Calu3 (cell line): ENCODE measurements at regions not wholly inside any gene's neighbourhood (a gene's known extent, or its start where the extent isn't known, plus 50 kb on each side); places are given as distances from the start of the nearest gene placed in this dataset.
A peak's percentile ranks its signal among the peaks of the same experiment; 100 is the strongest.

Experiments
- BruUV-seq: library from RNA; stranded (reverse); fragments of 400-500 nt; replicated peaks from 2 replicates; lab custom pipeline; 2021; lab: Mats Ljungman, UMichigan
- CTCF ChIA-PET: fragments of 300-600 bp; sonication (Branson Sonifier 250); formaldehyde crosslinking; loops from one replicate; lab custom pipeline; 2022; ENCODE audit warnings: antibody characterized with exemption; lab: Charles Lee
- DNase-seq: peaks from one replicate; pipeline ENCODE4 v3.0.0; 2022
- H3K27ac Mint-ChIP-seq: one replicate; pipeline ENCODE4 v1.8.0; 2022; ENCODE audit warnings: mixed read lengths; ENCODE audit not compliant: unreplicated experiment
- H3K27me3 Mint-ChIP-seq: one replicate; pipeline ENCODE4 v1.8.0; 2022; ENCODE audit warnings: mixed read lengths; ENCODE audit not compliant: unreplicated experiment
- H3K36me3 Mint-ChIP-seq: one replicate; pipeline ENCODE4 v1.8.0; 2022; ENCODE audit warnings: mild to moderate bottlenecking, moderate library complexity, mixed read lengths; ENCODE audit not compliant: insufficient read depth, unreplicated experiment
- H3K4me1 Mint-ChIP-seq: one replicate; pipeline ENCODE4 v1.8.0; 2022; ENCODE audit warnings: mild to moderate bottlenecking, low read depth, mixed read lengths; ENCODE audit not compliant: unreplicated experiment
- H3K4me3 Mint-ChIP-seq: one replicate; pipeline ENCODE4 v1.8.0; 2022; ENCODE audit warnings: mild to moderate bottlenecking, low read depth, moderate library complexity, mixed read lengths; ENCODE audit not compliant: unreplicated experiment
- H3K9me3 Mint-ChIP-seq: one replicate; pipeline ENCODE4 v1.8.0; 2022; ENCODE audit warnings: low read depth, mixed read lengths; ENCODE audit not compliant: unreplicated experiment
- intact Hi-C: fragments of 100-400 bp; cut with micrococcal nuclease; formaldehyde crosslinking; loops from one replicate; pipeline ENCODE4 v1.10.0; 2022; ENCODE audit not compliant: unreplicated experiment
- TF ChIP-seq, protein P1 (sequence below): fragments of 200-600 bp; IDR thresholded peaks from one replicate; pipeline ENCODE4 v1.8.0; 2022; ENCODE audit warnings: antibody characterized with exemption; ENCODE audit not compliant: unreplicated experiment

DNA sequence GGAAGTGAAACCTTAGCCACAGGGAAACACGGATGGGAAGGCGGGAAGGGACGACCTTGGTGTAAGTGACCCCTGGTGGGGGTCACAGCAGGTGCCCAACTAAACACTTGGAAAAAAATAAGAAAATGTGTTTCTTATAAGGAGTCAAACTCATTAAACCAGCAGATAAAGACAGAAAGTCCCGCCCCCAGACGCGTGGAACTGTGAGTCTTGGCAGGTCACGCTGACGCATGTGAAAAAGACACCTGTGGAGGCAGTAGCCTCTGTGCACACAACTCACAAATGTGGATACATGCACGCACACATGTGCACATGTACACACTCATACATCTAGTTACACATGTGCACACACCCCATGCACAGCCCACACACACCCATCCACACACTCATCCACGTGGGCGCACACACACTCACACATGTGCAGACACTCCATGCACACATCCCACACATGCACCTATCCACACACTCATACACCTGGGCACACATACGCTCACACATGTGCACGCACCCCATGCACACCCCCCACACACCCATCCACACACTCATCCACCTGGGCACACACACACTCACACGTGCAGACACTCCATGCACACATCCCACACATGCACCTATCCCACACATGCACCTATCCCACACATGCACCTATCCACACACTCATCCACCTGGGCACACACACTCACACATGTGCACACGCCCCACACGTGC, 432.4 kb downstream of the SOX9 start:
- H3K4me3 Mint-ChIP-seq = no peak overlapping the region
- H3K27me3 Mint-ChIP-seq = no peaks in the 10 kb centered on the region
- BruUV-seq = no TSS peak
- no peak for DNase-seq
- H3K27ac Mint-ChIP-seq = no peak overlapping the region
- intact Hi-C loops = no loop called here
- peaks cover 9% of the 10 kb centered on the region for H3K36me3 Mint-ChIP-seq
- no peaks in the 10 kb centered on the region for H3K9me3 Mint-ChIP-seq
- CTCF ChIA-PET = interaction anchor here (0.6 kb wide), 1 partner anchor 43 kb away, joined by 3 read pairs; no protein-coding TSS in a partner anchor
- peaks cover 8% of the 10 kb centered on the region for H3K4me1 Mint-ChIP-seq
- TF ChIP-seq, protein P1, sequence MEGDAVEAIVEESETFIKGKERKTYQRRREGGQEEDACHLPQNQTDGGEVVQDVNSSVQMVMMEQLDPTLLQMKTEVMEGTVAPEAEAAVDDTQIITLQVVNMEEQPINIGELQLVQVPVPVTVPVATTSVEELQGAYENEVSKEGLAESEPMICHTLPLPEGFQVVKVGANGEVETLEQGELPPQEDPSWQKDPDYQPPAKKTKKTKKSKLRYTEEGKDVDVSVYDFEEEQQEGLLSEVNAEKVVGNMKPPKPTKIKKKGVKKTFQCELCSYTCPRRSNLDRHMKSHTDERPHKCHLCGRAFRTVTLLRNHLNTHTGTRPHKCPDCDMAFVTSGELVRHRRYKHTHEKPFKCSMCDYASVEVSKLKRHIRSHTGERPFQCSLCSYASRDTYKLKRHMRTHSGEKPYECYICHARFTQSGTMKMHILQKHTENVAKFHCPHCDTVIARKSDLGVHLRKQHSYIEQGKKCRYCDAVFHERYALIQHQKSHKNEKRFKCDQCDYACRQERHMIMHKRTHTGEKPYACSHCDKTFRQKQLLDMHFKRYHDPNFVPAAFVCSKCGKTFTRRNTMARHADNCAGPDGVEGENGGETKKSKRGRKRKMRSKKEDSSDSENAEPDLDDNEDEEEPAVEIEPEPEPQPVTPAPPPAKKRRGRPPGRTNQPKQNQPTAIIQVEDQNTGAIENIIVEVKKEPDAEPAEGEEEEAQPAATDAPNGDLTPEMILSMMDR = no peak

DNA sequence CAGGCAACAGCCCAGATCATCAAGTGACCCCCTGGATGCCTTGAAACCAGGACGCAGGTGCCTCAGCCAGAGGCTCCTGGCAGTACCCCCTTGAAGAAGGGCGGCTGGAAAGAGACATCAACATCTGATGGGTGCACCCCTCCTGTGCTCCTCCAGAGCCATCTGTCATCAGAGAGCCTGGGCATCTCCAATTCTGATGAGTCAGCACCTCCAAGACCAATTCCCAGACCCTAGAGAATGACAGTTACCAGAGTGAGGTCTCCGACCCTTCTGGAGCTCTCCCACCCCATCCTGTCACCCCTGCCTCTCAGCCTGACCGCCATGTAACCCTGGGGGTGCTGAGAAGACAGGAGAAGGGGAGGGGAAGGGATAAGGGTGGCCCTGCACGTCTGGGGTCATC, 433.7 kb downstream of the SOX9 start:
- Mint-ChIP-seq H3K36me3 (peaks cover 14% of the 10 kb centered on the region), H3K9me3 (no peaks in the 10 kb centered on the region), H3K27me3 (no peaks in the 10 kb centered on the region), H3K27ac (no peak overlapping the region), H3K4me1 (peaks cover 8% of the 10 kb centered on the region), H3K4me3 (no peak overlapping the region)
- CTCF ChIA-PET = no interaction called here
- TF ChIP-seq, protein P1 = no peak
- no peak for DNase-seq
- intact Hi-C loops = no loop called here
- no TSS peak for BruUV-seq

DNA sequence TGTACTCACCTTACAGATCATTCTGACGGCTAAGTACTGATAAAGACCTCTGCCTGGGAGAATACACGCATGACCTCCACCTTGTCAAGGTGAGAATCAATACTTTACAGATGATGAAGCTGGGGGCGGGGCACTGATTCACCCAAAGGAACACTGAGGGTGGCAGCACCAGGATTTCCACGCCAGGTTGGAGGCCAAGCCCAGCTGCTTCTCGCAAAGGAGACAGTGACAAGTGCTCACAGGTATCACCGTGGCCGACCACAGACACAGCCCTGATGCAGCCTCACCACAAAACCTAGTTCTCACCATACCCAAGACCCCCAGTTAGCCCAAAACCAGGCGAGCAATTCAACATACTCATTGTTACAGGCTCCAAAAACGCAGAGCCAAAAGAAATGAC, 434.2 kb downstream of the SOX9 start:
- no peaks in the 10 kb centered on the region for H3K9me3 Mint-ChIP-seq
- no TSS peak for BruUV-seq
- TF ChIP-seq, protein P1 = no peak
- peaks cover 8% of the 10 kb centered on the region for H3K36me3 Mint-ChIP-seq
- H3K4me1 Mint-ChIP-seq = peaks cover 6% of the 10 kb centered on the region
- H3K27me3 Mint-ChIP-seq = no peaks in the 10 kb centered on the region
- CTCF ChIA-PET = no interaction called here
- intact Hi-C loops = no loop called here
- no peak overlapping the region for H3K4me3 Mint-ChIP-seq
- no peak overlapping the region for H3K27ac Mint-ChIP-seq
- DNase-seq = no peak

DNA sequence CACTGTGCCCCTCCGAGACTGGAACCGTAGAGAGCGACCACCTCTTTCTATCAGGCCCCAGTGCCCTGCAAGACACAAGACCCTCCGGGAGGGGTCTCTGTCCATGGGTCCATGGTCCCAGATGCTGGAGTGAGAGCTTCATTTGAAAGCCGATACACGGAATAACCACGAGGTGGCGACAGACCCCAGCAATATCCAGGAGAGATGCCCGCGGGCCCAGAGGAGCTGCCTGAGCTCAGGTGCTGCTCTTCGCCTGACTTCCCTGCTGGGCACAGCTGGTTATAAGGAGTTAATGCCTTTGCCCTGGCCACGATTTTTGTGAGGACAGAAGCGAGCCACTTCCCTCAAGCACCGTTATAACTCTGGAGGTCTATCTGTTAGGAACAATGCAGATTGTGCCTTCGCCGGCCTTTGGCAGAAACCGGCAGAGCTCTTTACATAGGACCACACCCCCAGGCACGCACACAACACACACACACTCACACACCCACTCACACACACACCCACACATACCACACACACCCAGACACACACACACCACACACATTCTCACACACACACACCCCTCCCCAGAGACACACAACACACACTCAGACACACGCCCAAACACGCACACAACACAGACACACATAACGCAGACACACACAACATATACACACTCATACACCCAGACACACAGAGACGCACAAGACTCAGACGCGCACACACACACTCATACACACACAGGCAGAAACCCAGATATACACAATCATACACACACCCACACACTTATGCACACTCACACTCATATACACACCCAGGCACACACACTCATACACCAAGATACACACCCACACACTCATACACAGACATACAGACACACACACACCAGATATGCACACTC, 436.4 kb downstream of the SOX9 start:
- H3K27ac Mint-ChIP-seq = no peak overlapping the region
- no peaks in the 10 kb centered on the region for H3K4me1 Mint-ChIP-seq
- CTCF ChIA-PET = interaction anchor here (0.6 to 1.1 kb wide), 8 partner anchors 24 to 168 kb away, joined by 3 to 7 read pairs (median 4); no protein-coding TSS in a partner anchor
- BruUV-seq = no TSS peak
- no peaks in the 10 kb centered on the region for H3K27me3 Mint-ChIP-seq
- H3K4me3 Mint-ChIP-seq = no peak overlapping the region
- intact Hi-C loops = no loop called here
- H3K36me3 Mint-ChIP-seq = peaks cover 5% of the 10 kb centered on the region
- H3K9me3 Mint-ChIP-seq = no peaks in the 10 kb centered on the region
- DNase-seq = peak; percentile 55
- TF ChIP-seq, protein P1 = no peak
